Suppressor macrophage (primary cell): ENCODE measurements at regions not wholly inside any gene's neighbourhood (a gene's known extent, or its start where the extent isn't known, plus 50 kb on each side); places are given as distances from the start of the nearest gene placed in this dataset.

ENCODE experiments used
- DNase-seq, 4 experiments: peaks; one replicate each; pipeline ENCODE4 v3.0.0-alpha.2; 2020 to 2022

GRCh38 chr4:101563126-101563525 lies 215.8 kb upstream of the PPP3CA start:
- DNase-seq: no peak

- DNase-seq: peak; percentile 28 to 57 (median 40)
These were observed 209.5 kb upstream of the PPP3CA start for GRCh38 chr4:101556842-101557241.

GRCh38 chr4:101555341-101555880 lies 208.1 kb upstream of the PPP3CA start:
- no peak for DNase-seq

- peak in 3 of 4 experiments; percentile 2 to 68 (median 62) for DNase-seq
These were observed 193.0 kb upstream of the PPP3CA start for GRCh38 chr4:101540336-101540735.

- DNase-seq: no peak
These were observed 181.2 kb upstream of the PPP3CA start for GRCh38 chr4:101528526-101528925.

GRCh38 chr4:101527188-101527587 lies 179.9 kb upstream of the PPP3CA start:
- peak; percentile 16 to 47 (median 21) for DNase-seq

GRCh38 chr4:101515566-101515965 lies 168.2 kb upstream of the PPP3CA start:
- no peak for DNase-seq

- DNase-seq: no peak
These were observed 167.8 kb upstream of the PPP3CA start for GRCh38 chr4:101515099-101515498.

GRCh38 chr4:101512416-101512815 lies 165.1 kb upstream of the PPP3CA start:
- DNase-seq: peak; percentile 5 to 40 (median 30)

GRCh38 chr4:101501421-101501820 lies 154.1 kb upstream of the PPP3CA start:
- DNase-seq: no peak

GRCh38 chr4:101500742-101501141 lies 153.4 kb upstream of the PPP3CA start:
- DNase-seq: no peak

GRCh38 chr4:101475246-101475645 lies 127.9 kb upstream of the PPP3CA start:
- no peak for DNase-seq

- DNase-seq: no peak
These were observed 123.9 kb upstream of the PPP3CA start for GRCh38 chr4:101471201-101471600.

GRCh38 chr4:101464596-101464995 lies 117.3 kb upstream of the PPP3CA start:
- no peak for DNase-seq

- DNase-seq: peak; percentile 54 to 83 (median 76)
These were observed 111.6 kb upstream of the PPP3CA start for GRCh38 chr4:101458914-101459313.

- peak in 1 of 4 experiments; percentile 1 for DNase-seq
These were observed 111.1 kb upstream of the PPP3CA start for GRCh38 chr4:101458473-101458872.

GRCh38 chr4:101451086-101451485 lies 103.8 kb upstream of the PPP3CA start:
- DNase-seq: no peak

GRCh38 chr4:101441446-101441845 lies 94.1 kb upstream of the PPP3CA start:
- DNase-seq: no peak

- DNase-seq: no peak
These were observed 92.6 kb upstream of the PPP3CA start for GRCh38 chr4:101439926-101440325.

- no peak for DNase-seq
These were observed 74.1 kb upstream of the PPP3CA start for GRCh38 chr4:101421386-101421785.

GRCh38 chr4:101420661-101421060 lies 73.3 kb upstream of the PPP3CA start:
- no peak for DNase-seq

GRCh38 chr4:101419336-101420135 lies 72.2 kb upstream of the PPP3CA start:
- DNase-seq: peak; percentile 4 to 34 (median 21)

GRCh38 chr4:101418466-101418865 lies 71.1 kb upstream of the PPP3CA start:
- no peak for DNase-seq

GRCh38 chr4:101418055-101418454 lies 70.7 kb upstream of the PPP3CA start:
- DNase-seq: peak in 2 of 4 experiments; percentile 1 to 4
